ENCODE measurements at regions not wholly inside any gene's neighbourhood (a gene's known extent, or its start where the extent isn't known, plus 50 kb on each side); places are given as distances from the start of the nearest gene placed in this dataset.

GRCh38 chr6:166761801-166762200 is 134.8 kb upstream of the RPS6KA2 start:
- H2AFZ ChIP-seq = no peak overlapping the region
- no peaks in the 10 kb centered on the region for H3K36me3 ChIP-seq (ENCODE audit: low read depth)
- no peak overlapping the region for H3K9ac ChIP-seq
- 54 to 55% methylated on average over 9 of the region's 9 CpGs for whole genome bisulfite sequencing, 2 experiments (ENCODE audit: low coverage in 1 of 2, low lambda C conversion rate in 2 of 2, missing lambda C conversion rate in 2 of 2)
- no peaks in the 10 kb centered on the region for H3K79me2 ChIP-seq (ENCODE audit: insufficient read depth)
- H3K4me1 ChIP-seq (ENCODE audit: insufficient read depth) = no peaks in the 10 kb centered on the region
- no peaks in the 10 kb centered on the region for H3K9me3 ChIP-seq (ENCODE audit: low read depth)
- H4K20me1 ChIP-seq (ENCODE audit: insufficient read depth) = no peaks in the 10 kb centered on the region
- peaks cover 31% of the 10 kb centered on the region for H3K27me3 ChIP-seq (replicated peaks; ENCODE audit: insufficient read depth)
- TF ChIP-seq EZH2 (IDR thresholded peaks at IDR 0.05; ENCODE audit: insufficient read depth, poor library complexity, severe bottlenecking) = no peak
- no peak for TF ChIP-seq EZH2phosphoT487 (IDR thresholded peaks at IDR 0.05; ENCODE audit: insufficient read depth, low read depth)
- H3F3A ChIP-seq (ENCODE audit: insufficient read depth) = no peaks in the 10 kb centered on the region
- H3K4me3 ChIP-seq = no peak overlapping the region
- no peak for DNase-seq
- H3K27ac ChIP-seq = no peak overlapping the region
- in situ Hi-C loops (cut with MboI) = no loop called here
- no peaks in the 10 kb centered on the region for H3K9me2 ChIP-seq (ENCODE audit: insufficient read depth)
- no peak overlapping the region for H3K4me2 ChIP-seq (ENCODE audit: unreplicated experiment)

- Histone ChIP-seq H3K4me1 (ENCODE audit: insufficient read depth) (no peaks in the 10 kb centered on the region), H3K79me2 (ENCODE audit: insufficient read depth) (no peaks in the 10 kb centered on the region), H3K27ac (no peak overlapping the region), H4K20me1 (ENCODE audit: insufficient read depth) (no peaks in the 10 kb centered on the region), H3K4me2 (ENCODE audit: unreplicated experiment) (no peak overlapping the region), H3K9me2 (ENCODE audit: insufficient read depth) (no peaks in the 10 kb centered on the region), H3K9ac (no peak overlapping the region), H3K9me3 (ENCODE audit: low read depth) (no peaks in the 10 kb centered on the region), H3K4me3 (no peak overlapping the region), H3K36me3 (ENCODE audit: low read depth) (no peaks in the 10 kb centered on the region), H2AFZ (no peak overlapping the region), H3F3A (ENCODE audit: insufficient read depth) (no peaks in the 10 kb centered on the region), H3K27me3 (replicated peaks; ENCODE audit: insufficient read depth) (peaks cover 35% of the 10 kb centered on the region)
- WGBS, 2 experiments (ENCODE audit: low coverage in 1 of 2, low lambda C conversion rate in 2 of 2, missing lambda C conversion rate in 2 of 2) = 59 to 60% methylated on average over 11 of the region's 11 CpGs
- TF ChIP-seq EZH2 (IDR thresholded peaks at IDR 0.05; ENCODE audit: insufficient read depth, poor library complexity, severe bottlenecking) (no peak), EZH2phosphoT487 (IDR thresholded peaks at IDR 0.05; ENCODE audit: insufficient read depth, low read depth) (no peak)
- in situ Hi-C loops (cut with MboI) = no loop called here
- DNase-seq = no peak
Measured at GRCh38 chr6:166760288-166760687, 133.2 kb upstream of the RPS6KA2 start.

GRCh38 chr6:166758136-166758704 is 131.2 kb upstream of the RPS6KA2 start:
- 36% methylated on average over 15 of the region's 15 CpGs for WGBS, 2 experiments (ENCODE audit: low coverage in 1 of 2, low lambda C conversion rate in 2 of 2, missing lambda C conversion rate in 2 of 2)
- TF ChIP-seq EZH2 (IDR thresholded peaks at IDR 0.05; ENCODE audit: insufficient read depth, poor library complexity, severe bottlenecking) = no peak
- no peak for TF ChIP-seq EZH2phosphoT487 (IDR thresholded peaks at IDR 0.05; ENCODE audit: insufficient read depth, low read depth)
- H2AFZ ChIP-seq = peak overlapping the region; percentile 26; the same call in 1 of the 2 replicates

GRCh38 chr6:166757232-166758135 is 130.4 kb upstream of the RPS6KA2 start:
- Histone ChIP-seq H3K27ac (no peak overlapping the region), H3K4me2 (ENCODE audit: unreplicated experiment) (peak overlapping the region; percentile 64), H3K4me3 (peak overlapping the region; percentile 51), H3K9me2 (ENCODE audit: insufficient read depth) (no peaks in the 10 kb centered on the region), H3K36me3 (ENCODE audit: low read depth) (no peaks in the 10 kb centered on the region), H3K9me3 (ENCODE audit: low read depth) (no peaks in the 10 kb centered on the region), H2AFZ (peak overlapping the region; percentile 26; the same call in 1 of the 2 replicates), H3K4me1 (ENCODE audit: insufficient read depth) (no peaks in the 10 kb centered on the region), H3K9ac (no peak overlapping the region), H3F3A (ENCODE audit: insufficient read depth) (no peaks in the 10 kb centered on the region), H3K79me2 (ENCODE audit: insufficient read depth) (no peaks in the 10 kb centered on the region), H4K20me1 (ENCODE audit: insufficient read depth) (no peaks in the 10 kb centered on the region), H3K27me3 (replicated peaks; ENCODE audit: insufficient read depth) (peaks cover 35% of the 10 kb centered on the region)
- in situ Hi-C loops (cut with MboI) = no loop called here
- DNase-seq = peak; percentile 75
- WGBS, 2 experiments (ENCODE audit: low coverage in 1 of 2, low lambda C conversion rate in 2 of 2, missing lambda C conversion rate in 2 of 2) = 9 to 11% methylated on average over 18 to 24 of the region's 24 CpGs
- no peak for TF ChIP-seq EZH2 (IDR thresholded peaks at IDR 0.05; ENCODE audit: insufficient read depth, poor library complexity, severe bottlenecking)
- no peak for TF ChIP-seq EZH2phosphoT487 (IDR thresholded peaks at IDR 0.05; ENCODE audit: insufficient read depth, low read depth)

More at GRCh38 chr6:166758136-166758704, 131.2 kb upstream of the RPS6KA2 start:
- Histone ChIP-seq H3K79me2 (ENCODE audit: insufficient read depth) (no peaks in the 10 kb centered on the region), H3K9me2 (ENCODE audit: insufficient read depth) (no peaks in the 10 kb centered on the region), H4K20me1 (ENCODE audit: insufficient read depth) (no peaks in the 10 kb centered on the region), H3K9ac (no peak overlapping the region), H3K36me3 (ENCODE audit: low read depth) (no peaks in the 10 kb centered on the region), H3F3A (ENCODE audit: insufficient read depth) (no peaks in the 10 kb centered on the region), H3K4me1 (ENCODE audit: insufficient read depth) (no peaks in the 10 kb centered on the region), H3K27ac (no peak overlapping the region), H3K4me3 (peak overlapping the region; percentile 51), H3K9me3 (ENCODE audit: low read depth) (no peaks in the 10 kb centered on the region), H3K4me2 (ENCODE audit: unreplicated experiment) (peak overlapping the region; percentile 64), H3K27me3 (replicated peaks; ENCODE audit: insufficient read depth) (peaks cover 35% of the 10 kb centered on the region)
- in situ Hi-C loops (cut with MboI) = no loop called here
- no peak for DNase-seq
